GM23248 (cell line): ENCODE measurements at regions not wholly inside any gene's neighbourhood (a gene's known extent, or its start where the extent isn't known, plus 50 kb on each side); places are given as distances from the start of the nearest gene placed in this dataset.

Source experiments
- EZH2 ChIP-seq: fragments of 200-600 bp; sonication (generic); IDR thresholded peaks from 2 replicates; pipeline ENCODE4 v1.6.1; 2018; ENCODE audit warnings: antibody characterized with exemption, mild to moderate bottlenecking; ENCODE audit not compliant: insufficient read depth, poor library complexity, severe bottlenecking
- EZH2phosphoT487 ChIP-seq: fragments of 200-600 bp; sonication (generic); IDR thresholded peaks from 2 replicates; pipeline ENCODE4 v1.6.1; 2018; ENCODE audit warnings: antibody characterized with exemption, moderate library complexity, mild to moderate bottlenecking, low read depth; ENCODE audit not compliant: insufficient read depth

- TF ChIP-seq EZH2phosphoT487 (no peak), EZH2 (no peak)
Observed at GRCh38 chr6:104019075-104019753, 840.5 kb downstream of the HACE1 start.
